GM23248 (cell line): ENCODE measurements at regions not wholly inside any gene's neighbourhood (a gene's known extent, or its start where the extent isn't known, plus 50 kb on each side); places are given as distances from the start of the nearest gene placed in this dataset.
A peak's percentile ranks its signal among the peaks of the same experiment; 100 is the strongest.

Experiments
- DNase-seq: peaks from one replicate; pipeline ENCODE4 v3.0.0-alpha.2; 2015
- H2AFZ ChIP-seq: fragments of 200-600 bp; sonication (generic); 2 replicates; pipeline ENCODE4 v1.6.1; 2016; ENCODE audit warnings: antibody characterized with exemption
- H3F3A ChIP-seq: fragments of 200-600 bp; sonication (generic); 2 replicates; pipeline ENCODE4 v1.6.1; 2016; ENCODE audit warnings: mild to moderate bottlenecking, antibody characterized with exemption, mixed run types; ENCODE audit not compliant: insufficient read depth
- H3K27ac ChIP-seq: fragments of 200-600 bp; sonication (generic); 2 replicates; pipeline ENCODE4 v1.5.1; 2016; ENCODE audit warnings: mild to moderate bottlenecking
- H3K27me3 ChIP-seq: fragments of 200-600 bp; sonication (generic); replicated peaks from 2 replicates; pipeline ENCODE4 v1.6.1; 2016; ENCODE audit warnings: mild to moderate bottlenecking; ENCODE audit not compliant: insufficient read depth
- H3K36me3 ChIP-seq: fragments of 200-600 bp; sonication (generic); 2 replicates; pipeline ENCODE4 v1.6.1; 2016; ENCODE audit warnings: low read depth, mild to moderate bottlenecking
- H3K4me1 ChIP-seq: fragments of 200-600 bp; sonication (generic); 2 replicates; pipeline ENCODE4 v1.6.1; 2016; ENCODE audit warnings: mild to moderate bottlenecking; ENCODE audit not compliant: insufficient read depth
- H3K4me2 ChIP-seq: fragments of 200-600 bp; sonication (generic); one replicate; pipeline ENCODE4 v1.6.1; 2016; ENCODE audit warnings: mild to moderate bottlenecking; ENCODE audit not compliant: unreplicated experiment
- H3K4me3 ChIP-seq: fragments of 200-600 bp; sonication (generic); 2 replicates; pipeline ENCODE4 v1.5.1; 2016; ENCODE audit warnings: mild to moderate bottlenecking
- H3K79me2 ChIP-seq: fragments of 200-600 bp; sonication (generic); 2 replicates; pipeline ENCODE4 v1.6.1; 2016; ENCODE audit warnings: mild to moderate bottlenecking; ENCODE audit not compliant: insufficient read depth
- H3K9ac ChIP-seq: fragments of 200-600 bp; sonication (generic); 2 replicates; pipeline ENCODE4 v1.6.1; 2016; ENCODE audit warnings: mild to moderate bottlenecking
- H3K9me2 ChIP-seq: fragments of 200-600 bp; sonication (generic); 2 replicates; pipeline ENCODE4 v1.6.1; 2016; ENCODE audit warnings: mixed run types, mild to moderate bottlenecking, moderate library complexity; ENCODE audit not compliant: insufficient read depth
- H3K9me3 ChIP-seq: fragments of 200-600 bp; sonication (generic); one replicate; pipeline ENCODE4 v1.6.1; 2017; ENCODE audit warnings: low read depth
- H4K20me1 ChIP-seq: fragments of 200-600 bp; sonication (generic); 2 replicates; pipeline ENCODE4 v1.6.0; 2016; ENCODE audit not compliant: insufficient read depth
- EZH2 ChIP-seq: fragments of 200-600 bp; sonication (generic); IDR thresholded peaks from 2 replicates; pipeline ENCODE4 v1.6.1; 2018; ENCODE audit warnings: antibody characterized with exemption, mild to moderate bottlenecking; ENCODE audit not compliant: insufficient read depth, poor library complexity, severe bottlenecking
- EZH2phosphoT487 ChIP-seq: fragments of 200-600 bp; sonication (generic); IDR thresholded peaks from 2 replicates; pipeline ENCODE4 v1.6.1; 2018; ENCODE audit warnings: antibody characterized with exemption, moderate library complexity, mild to moderate bottlenecking, low read depth; ENCODE audit not compliant: insufficient read depth
- WGBS, 2 experiments: methylation state at CpG; one replicate each; pipeline ENCODE4 v1.1.6; 2015 to 2017; ENCODE audit warnings: low lambda C conversion rate in 2 of 2, low coverage in 1 of 2; ENCODE audit errors: missing lambda C conversion rate in 2 of 2; 5-methylcytosine and 5-hydroxymethylcytosine counted together
- in situ Hi-C: fragments of 300-500 bp; cut with MboI; formaldehyde crosslinking; loops from 2 replicates; pipeline ENCODE4 v1.15.0; 2020

GRCh38 chr4:177957596-177958360 is 515.5 kb upstream of the AGA start:
- Histone ChIP-seq H3K27ac (no peak overlapping the region), H3K9me3 (no peaks in the 10 kb centered on the region)

GRCh38 chr4:177960566-177960965 is 518.3 kb upstream of the AGA start:
- Histone ChIP-seq H2AFZ (no peak overlapping the region), H3K9ac (no peak overlapping the region), H3K4me3 (no peak overlapping the region), H3K4me1 (no peaks in the 10 kb centered on the region), H4K20me1 (no peaks in the 10 kb centered on the region), H3K4me2 (no peak overlapping the region), H3K27me3 (no peaks in the 10 kb centered on the region), H3K27ac (no peak overlapping the region), H3F3A (no peaks in the 10 kb centered on the region), H3K36me3 (no peaks in the 10 kb centered on the region), H3K9me2 (no peaks in the 10 kb centered on the region; the same call in 1 of the 2 replicates), H3K79me2 (no peaks in the 10 kb centered on the region), H3K9me3 (no peaks in the 10 kb centered on the region)
- 13 to 19% methylated on average over 2 of the region's 2 CpGs for WGBS, 2 experiments
- TF ChIP-seq EZH2phosphoT487 (no peak), EZH2 (no peak)
- no peak for DNase-seq
- in situ Hi-C loops, result no loop called here

More at GRCh38 chr4:177957596-177958360, 515.5 kb upstream of the AGA start:
- Histone ChIP-seq H3K9ac (no peak overlapping the region), H3K79me2 (no peaks in the 10 kb centered on the region), H3K4me1 (no peaks in the 10 kb centered on the region), H3K4me2 (no peak overlapping the region), H3F3A (no peaks in the 10 kb centered on the region), H3K36me3 (no peaks in the 10 kb centered on the region), H3K27me3 (no peaks in the 10 kb centered on the region), H3K9me2 (no peaks in the 10 kb centered on the region; the same call in 1 of the 2 replicates), H3K4me3 (no peak overlapping the region), H2AFZ (no peak overlapping the region), H4K20me1 (no peaks in the 10 kb centered on the region)
- no peak for TF ChIP-seq EZH2phosphoT487
- no peak for TF ChIP-seq EZH2
- 3 to 5% methylated on average over 5 of the region's 5 CpGs for WGBS, 2 experiments
- in situ Hi-C loops, result no loop called here
- DNase-seq, result no peak

DNA sequence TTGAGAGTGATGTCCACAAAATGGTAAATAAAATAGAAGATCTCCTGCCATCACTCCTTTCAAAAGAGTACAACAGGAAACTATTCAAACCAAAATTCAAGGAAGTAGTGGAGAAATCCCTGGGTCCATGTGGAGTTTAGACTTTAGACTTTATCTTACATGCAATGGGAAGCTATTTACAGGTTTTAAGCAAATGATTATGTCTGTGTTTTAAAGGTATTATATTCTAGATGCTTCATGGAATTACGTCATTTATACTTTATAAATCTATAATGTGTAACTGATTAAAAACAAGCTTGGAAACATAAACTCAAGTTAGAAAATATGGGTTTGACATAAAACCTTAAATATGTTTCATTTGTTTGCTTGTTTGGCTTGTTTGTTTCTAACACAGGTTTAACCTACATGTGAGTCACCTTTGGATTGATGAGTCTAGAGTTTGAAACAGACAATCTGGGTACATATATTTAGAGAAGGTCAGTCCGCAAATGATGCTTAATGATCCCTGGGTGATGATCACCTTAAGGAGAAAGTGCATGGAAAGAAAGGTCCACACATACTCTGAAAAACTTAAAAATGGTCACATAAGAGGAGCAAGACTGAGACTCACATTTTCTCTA is 519.6 kb upstream of the AGA start:
- Histone ChIP-seq H3K36me3 (no peaks in the 10 kb centered on the region), H3K9me2 (no peaks in the 10 kb centered on the region; the same call in 1 of the 2 replicates), H3K79me2 (no peaks in the 10 kb centered on the region), H3K4me1 (no peaks in the 10 kb centered on the region), H3F3A (no peaks in the 10 kb centered on the region), H4K20me1 (no peaks in the 10 kb centered on the region), H3K4me3 (no peak overlapping the region), H3K4me2 (no peak overlapping the region), H3K9me3 (no peaks in the 10 kb centered on the region), H2AFZ (no peak overlapping the region), H3K9ac (no peak overlapping the region), H3K27me3 (no peaks in the 10 kb centered on the region), H3K27ac (no peak overlapping the region)
- WGBS, 2 experiments, result 30 to 34% methylated on average over 2 of the region's 2 CpGs
- in situ Hi-C loops, result no loop called here
- DNase-seq, result no peak
- TF ChIP-seq EZH2phosphoT487 (no peak), EZH2 (no peak)

GRCh38 chr4:177964061-177964460 is 521.8 kb upstream of the AGA start:
- Histone ChIP-seq H2AFZ (no peak overlapping the region), H3K4me1 (no peaks in the 10 kb centered on the region), H4K20me1 (no peaks in the 10 kb centered on the region), H3K36me3 (no peaks in the 10 kb centered on the region), H3K4me2 (no peak overlapping the region), H3K27me3 (no peaks in the 10 kb centered on the region), H3K9me2 (no peaks in the 10 kb centered on the region; the same call in 1 of the 2 replicates), H3K4me3 (no peak overlapping the region), H3F3A (no peaks in the 10 kb centered on the region), H3K9ac (no peak overlapping the region), H3K79me2 (no peaks in the 10 kb centered on the region), H3K27ac (no peak overlapping the region), H3K9me3 (no peaks in the 10 kb centered on the region)
- WGBS, 2 experiments, result 17 to 19% methylated on average over 3 of the region's 3 CpGs
- no peak for TF ChIP-seq EZH2phosphoT487
- TF ChIP-seq EZH2, result no peak
- in situ Hi-C loops, result no loop called here
- DNase-seq, result peak; percentile 7
